BE2C (cell line): ENCODE measurements at regions not wholly inside any gene's neighbourhood (a gene's known extent, or its start where the extent isn't known, plus 50 kb on each side); places are given as distances from the start of the nearest gene placed in this dataset.

Source experiments
- DNase-seq: peaks from one replicate; pipeline ENCODE4 v3.0.0-alpha.2; 2020
- H3K27me3 ChIP-seq: fragments of 250-450 bp; sonication (Bioruptor Pico); 2 replicates; pipeline ENCODE4 v1.5.1; 2020; ENCODE audit warnings: mild to moderate bottlenecking
- H3K36me3 ChIP-seq: fragments of 250-450 bp; sonication (Bioruptor Pico); 2 replicates; pipeline ENCODE4 v1.5.1; 2020; ENCODE audit warnings: mild to moderate bottlenecking
- H3K4me1 ChIP-seq: fragments of 250-450 bp; sonication (Bioruptor Pico); 2 replicates; pipeline ENCODE4 v1.5.1; 2020
- H3K4me3 ChIP-seq: 2 replicates; pipeline ENCODE4 v1.5.1; 2011; ENCODE audit warnings: low read depth, low read length
- H3K9me3 ChIP-seq: fragments of 250-450 bp; sonication (Bioruptor Pico); 2 replicates; pipeline ENCODE4 v1.5.1; 2020
- TF ChIP-seq, protein P1 (sequence below): IDR thresholded peaks from 2 replicates; pipeline ENCODE4 v1.5.1; 2012; ENCODE audit warnings: mild to moderate bottlenecking, low read depth, low read length

DNA sequence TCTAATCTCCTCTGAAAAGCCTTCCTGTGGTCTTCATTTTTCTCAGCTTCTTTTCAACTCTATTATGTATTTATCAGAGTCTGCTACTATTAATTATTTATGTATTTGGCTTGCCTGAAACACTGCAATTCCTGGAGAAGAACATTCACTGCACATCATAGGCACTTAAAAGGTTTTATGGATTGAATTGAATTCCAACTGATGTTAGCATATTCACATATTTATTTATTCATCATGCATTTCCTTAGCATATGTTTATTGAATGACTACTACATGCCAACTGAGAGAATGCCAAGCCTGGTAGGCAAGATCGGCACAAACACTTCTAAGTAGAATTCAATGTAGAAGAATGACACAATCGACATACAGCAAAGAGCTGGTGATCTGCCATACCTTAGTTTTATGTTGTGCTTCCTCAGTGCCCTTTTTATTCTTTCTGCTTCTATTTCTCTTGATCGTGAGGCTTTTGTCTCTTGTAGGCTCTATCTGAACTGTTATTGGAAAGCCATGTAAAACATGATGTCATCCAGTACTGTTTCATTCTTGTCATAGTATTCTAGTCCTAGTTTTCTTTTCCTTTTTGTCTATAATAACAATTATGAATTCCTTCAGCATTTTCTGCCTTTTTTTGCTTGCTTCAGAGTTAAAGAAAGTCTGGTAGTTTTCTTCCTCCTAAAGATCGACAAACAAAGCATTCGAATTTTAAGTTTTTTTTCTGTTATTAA lies 454.2 kb downstream of the TLE4 start:
- DNase-seq, result no peak

DNA sequence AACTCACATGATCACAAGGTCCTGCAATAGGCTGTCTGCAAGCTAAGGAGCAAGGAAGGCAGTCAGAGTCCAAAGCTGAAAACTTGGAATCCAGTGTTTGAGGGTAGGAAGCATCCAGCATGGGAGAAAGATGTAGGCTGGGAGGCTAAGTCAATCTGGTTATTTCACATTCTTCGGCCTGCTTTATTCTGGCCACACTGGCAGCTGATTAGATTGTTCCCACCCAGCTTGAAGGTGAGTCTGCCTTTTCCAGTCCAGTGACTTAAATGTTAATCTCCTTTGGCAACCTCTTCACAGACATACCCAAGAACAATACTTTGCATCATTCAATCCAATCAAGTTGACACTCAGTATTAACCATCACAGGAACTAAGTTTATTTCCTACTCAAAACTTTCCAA lies 453.4 kb downstream of the TLE4 start:
- H3K27me3 ChIP-seq, result no peaks in the 10 kb centered on the region
- no peak overlapping the region for H3K4me3 ChIP-seq
- no peaks in the 10 kb centered on the region for H3K36me3 ChIP-seq
- H3K4me1 ChIP-seq, result no peaks in the 10 kb centered on the region
- no peak for DNase-seq
- TF ChIP-seq, protein P1, sequence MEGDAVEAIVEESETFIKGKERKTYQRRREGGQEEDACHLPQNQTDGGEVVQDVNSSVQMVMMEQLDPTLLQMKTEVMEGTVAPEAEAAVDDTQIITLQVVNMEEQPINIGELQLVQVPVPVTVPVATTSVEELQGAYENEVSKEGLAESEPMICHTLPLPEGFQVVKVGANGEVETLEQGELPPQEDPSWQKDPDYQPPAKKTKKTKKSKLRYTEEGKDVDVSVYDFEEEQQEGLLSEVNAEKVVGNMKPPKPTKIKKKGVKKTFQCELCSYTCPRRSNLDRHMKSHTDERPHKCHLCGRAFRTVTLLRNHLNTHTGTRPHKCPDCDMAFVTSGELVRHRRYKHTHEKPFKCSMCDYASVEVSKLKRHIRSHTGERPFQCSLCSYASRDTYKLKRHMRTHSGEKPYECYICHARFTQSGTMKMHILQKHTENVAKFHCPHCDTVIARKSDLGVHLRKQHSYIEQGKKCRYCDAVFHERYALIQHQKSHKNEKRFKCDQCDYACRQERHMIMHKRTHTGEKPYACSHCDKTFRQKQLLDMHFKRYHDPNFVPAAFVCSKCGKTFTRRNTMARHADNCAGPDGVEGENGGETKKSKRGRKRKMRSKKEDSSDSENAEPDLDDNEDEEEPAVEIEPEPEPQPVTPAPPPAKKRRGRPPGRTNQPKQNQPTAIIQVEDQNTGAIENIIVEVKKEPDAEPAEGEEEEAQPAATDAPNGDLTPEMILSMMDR, result no peak
- H3K9me3 ChIP-seq, result no peaks in the 10 kb centered on the region

More for the DNA sequence above, 454.2 kb downstream of the TLE4 start:
- H3K4me1 ChIP-seq, result no peaks in the 10 kb centered on the region
- TF ChIP-seq, protein P1, result no peak
- no peak overlapping the region for H3K4me3 ChIP-seq
- no peaks in the 10 kb centered on the region for H3K36me3 ChIP-seq
- H3K27me3 ChIP-seq, result no peaks in the 10 kb centered on the region
- H3K9me3 ChIP-seq, result no peaks in the 10 kb centered on the region

DNA sequence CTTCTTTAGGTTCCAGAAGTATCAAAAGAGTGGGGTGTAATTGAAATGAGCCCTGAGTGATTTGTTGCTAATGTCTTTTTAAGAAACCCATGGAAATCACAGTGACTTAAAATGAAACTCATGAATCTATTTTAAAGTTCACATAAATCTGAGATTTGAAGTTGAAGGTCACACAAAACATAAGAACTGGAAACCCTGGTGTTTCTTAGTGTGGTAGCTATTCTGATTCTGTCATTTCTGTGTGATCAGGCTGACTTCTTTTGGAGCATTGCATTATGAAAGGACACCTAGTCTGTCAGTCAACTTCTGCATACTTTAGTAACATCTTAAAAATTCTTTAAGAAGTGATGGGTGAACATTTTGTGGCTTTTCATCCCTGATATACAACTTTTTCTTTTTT lies 448.8 kb downstream of the TLE4 start:
- no peaks in the 10 kb centered on the region for H3K27me3 ChIP-seq
- TF ChIP-seq, protein P1, result no peak
- no peaks in the 10 kb centered on the region for H3K4me1 ChIP-seq
- H3K4me3 ChIP-seq, result no peak overlapping the region
- no peaks in the 10 kb centered on the region for H3K9me3 ChIP-seq
- no peak for DNase-seq
- H3K36me3 ChIP-seq, result no peaks in the 10 kb centered on the region

DNA sequence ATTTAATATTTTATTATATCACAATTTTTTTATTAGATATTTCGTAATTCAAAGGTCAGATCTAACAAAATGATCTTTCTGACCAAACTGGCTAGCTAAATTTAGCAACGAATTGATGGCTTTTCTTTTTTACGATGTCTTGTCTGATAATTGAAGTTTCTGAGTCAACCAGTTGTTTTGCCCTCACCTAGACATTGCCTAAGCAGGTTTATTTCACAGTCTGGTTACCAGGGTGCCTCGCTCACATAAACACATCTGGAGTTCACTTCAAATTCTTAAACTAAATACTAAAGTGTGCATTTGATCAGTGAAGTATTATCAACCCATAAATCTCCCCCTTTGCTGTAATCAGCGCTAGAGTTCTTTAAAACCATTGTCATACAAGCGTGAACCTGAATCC lies 448.3 kb downstream of the TLE4 start:
- TF ChIP-seq, protein P1, result no peak
- Histone ChIP-seq H3K4me3 (no peak overlapping the region), H3K9me3 (no peaks in the 10 kb centered on the region), H3K27me3 (no peaks in the 10 kb centered on the region), H3K36me3 (no peaks in the 10 kb centered on the region), H3K4me1 (no peaks in the 10 kb centered on the region)
- no peak for DNase-seq

DNA sequence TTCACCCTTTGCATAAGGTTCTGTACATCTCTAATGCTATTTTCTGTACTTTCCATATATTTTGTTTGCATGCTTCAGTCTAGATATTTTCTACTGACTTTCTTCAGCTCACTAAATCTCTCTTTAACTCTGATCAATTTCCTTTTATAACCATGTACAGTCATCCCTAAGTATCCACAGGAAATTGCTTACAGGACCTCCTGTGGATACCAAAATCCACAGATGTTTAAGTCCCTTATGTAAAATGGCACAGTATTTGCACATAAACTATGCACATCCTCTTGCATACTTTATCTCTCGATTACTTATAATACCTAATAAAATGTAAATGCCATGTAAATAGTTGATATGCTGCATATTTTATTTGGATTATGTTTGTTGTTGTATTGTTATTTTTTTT lies 442.1 kb downstream of the TLE4 start:
- no peaks in the 10 kb centered on the region for H3K36me3 ChIP-seq

More for the DNA sequence above, 442.1 kb downstream of the TLE4 start:
- Histone ChIP-seq H3K4me3 (no peak overlapping the region), H3K9me3 (no peaks in the 10 kb centered on the region), H3K4me1 (no peaks in the 10 kb centered on the region), H3K27me3 (no peaks in the 10 kb centered on the region)
- TF ChIP-seq, protein P1, result no peak
- no peak for DNase-seq
